GM12872 (cell line): ENCODE measurements at regions not wholly inside any gene's neighbourhood (a gene's known extent, or its start where the extent isn't known, plus 50 kb on each side); places are given as distances from the start of the nearest gene placed in this dataset.

Experiments
- TF ChIP-seq, protein P1 (sequence below): IDR thresholded peaks from 3 replicates; pipeline ENCODE4 v1.5.1; 2011; ENCODE audit warnings: low read depth, mild to moderate bottlenecking, low read length, moderate library complexity; ENCODE audit not compliant: insufficient read depth

DNA sequence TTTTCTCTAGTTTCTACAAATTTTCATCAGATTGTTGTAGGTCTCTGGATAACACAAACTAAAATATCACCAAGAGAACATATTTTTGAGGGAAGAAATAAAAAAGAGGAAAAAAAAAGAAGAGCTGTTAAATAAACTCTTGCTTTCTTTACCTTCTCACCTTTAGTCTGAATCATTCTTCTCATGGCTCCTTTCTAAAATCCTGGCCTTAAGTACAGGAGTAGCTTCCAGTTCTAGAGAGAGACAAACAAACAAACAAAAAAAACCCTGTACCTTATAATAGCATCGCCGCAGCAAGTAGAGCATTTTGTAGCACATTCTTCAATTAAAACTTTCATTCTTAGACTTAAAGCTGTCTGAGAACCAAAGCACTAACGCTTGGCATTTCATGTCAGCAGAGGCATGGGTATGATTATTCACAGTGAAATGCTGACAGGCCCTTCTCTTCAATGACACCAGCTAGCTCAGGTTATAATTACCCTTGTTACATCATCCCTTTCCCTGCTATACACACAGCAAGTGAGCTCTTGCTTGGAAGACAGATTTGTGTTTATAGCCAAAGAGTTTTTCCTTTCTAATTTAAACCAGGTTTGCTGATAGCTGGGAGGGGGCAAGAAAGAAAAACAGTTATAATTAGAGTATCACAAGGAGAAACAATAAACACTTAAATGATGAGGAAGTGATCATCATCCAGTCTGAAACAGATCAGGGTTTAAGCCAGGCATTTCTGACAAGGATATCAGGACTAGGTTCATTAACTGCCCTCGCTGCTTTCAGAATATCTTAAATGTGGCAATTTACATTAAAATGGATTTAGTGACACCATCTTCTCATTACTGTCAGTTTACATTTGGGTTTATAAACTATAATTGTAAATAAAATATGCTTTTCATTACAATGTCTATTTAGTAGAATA is 510.9 kb upstream of the ZNF608 start:
- TF ChIP-seq, protein P1, sequence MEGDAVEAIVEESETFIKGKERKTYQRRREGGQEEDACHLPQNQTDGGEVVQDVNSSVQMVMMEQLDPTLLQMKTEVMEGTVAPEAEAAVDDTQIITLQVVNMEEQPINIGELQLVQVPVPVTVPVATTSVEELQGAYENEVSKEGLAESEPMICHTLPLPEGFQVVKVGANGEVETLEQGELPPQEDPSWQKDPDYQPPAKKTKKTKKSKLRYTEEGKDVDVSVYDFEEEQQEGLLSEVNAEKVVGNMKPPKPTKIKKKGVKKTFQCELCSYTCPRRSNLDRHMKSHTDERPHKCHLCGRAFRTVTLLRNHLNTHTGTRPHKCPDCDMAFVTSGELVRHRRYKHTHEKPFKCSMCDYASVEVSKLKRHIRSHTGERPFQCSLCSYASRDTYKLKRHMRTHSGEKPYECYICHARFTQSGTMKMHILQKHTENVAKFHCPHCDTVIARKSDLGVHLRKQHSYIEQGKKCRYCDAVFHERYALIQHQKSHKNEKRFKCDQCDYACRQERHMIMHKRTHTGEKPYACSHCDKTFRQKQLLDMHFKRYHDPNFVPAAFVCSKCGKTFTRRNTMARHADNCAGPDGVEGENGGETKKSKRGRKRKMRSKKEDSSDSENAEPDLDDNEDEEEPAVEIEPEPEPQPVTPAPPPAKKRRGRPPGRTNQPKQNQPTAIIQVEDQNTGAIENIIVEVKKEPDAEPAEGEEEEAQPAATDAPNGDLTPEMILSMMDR, result no peak

DNA sequence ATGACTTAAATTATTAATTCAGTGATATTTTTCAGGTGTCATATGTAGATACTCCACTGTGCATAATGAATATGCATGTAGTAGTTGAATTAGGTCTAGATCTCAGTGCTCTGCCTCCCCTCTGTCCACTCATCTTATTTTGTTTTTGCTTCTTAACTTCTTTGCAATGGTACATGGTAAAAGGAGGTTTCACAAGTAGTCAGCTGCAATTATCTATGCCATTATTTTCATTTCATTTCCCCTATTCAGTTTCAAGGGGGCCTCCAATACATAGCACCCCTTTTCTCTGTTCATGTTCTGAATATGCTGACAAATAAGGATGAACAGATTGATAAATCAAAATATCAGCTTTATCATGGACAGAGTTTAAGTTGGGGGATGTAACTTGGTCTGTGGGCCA is 511.6 kb upstream of the ZNF608 start:
- TF ChIP-seq, protein P1, result no peak

DNA sequence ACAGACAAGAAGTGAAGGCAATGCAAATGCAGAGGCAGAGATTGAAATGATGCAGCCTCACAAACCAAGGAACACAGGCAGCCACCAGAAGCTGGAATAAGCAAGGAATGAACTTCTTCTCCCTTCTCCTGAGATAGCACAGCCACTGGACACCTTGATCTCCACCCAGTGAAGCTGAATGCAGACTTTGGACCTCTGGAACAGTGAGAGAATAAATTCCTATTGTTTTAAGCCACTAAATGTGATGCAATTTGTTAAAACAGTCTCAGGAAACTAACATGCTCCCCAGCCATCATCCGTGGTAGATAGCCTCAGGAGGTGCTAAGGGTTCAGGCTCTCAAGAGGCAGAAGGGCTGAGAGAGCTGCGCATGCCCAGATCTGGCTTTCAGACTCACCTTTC is 512.2 kb upstream of the ZNF608 start:
- TF ChIP-seq, protein P1, result no peak

DNA sequence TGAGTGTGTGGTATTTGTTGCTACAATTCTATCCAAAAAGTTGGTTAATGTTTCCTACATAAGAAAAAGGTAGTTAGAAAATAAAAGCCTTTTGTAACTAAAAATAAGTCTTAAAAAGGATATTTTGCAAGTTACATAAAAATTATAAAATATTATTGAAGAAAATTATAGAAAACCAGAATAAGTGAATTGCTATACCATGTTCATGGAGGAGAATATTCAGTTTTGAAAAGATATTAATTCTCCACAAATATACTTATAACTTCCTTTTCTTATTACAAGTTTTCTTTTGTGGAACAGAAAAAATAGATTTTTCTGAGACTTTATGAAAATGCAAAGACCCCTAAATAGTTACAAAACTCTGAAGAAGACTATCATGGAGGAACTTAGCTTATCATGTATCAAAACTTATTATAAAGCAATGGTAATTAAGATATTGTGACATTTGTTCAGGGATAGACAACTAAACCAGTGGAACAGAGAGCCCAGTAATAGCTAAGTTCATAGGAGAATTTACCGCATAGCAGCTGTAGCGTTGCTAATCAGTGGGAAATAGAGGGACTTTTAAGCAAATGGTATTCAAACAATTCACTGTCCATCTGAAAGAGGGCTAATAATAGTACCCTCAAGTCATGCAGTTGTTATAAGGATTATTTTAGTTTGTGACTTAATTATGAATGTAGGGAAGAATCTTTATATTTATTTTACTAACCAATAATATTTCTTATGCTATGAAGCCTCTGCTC is 515.2 kb upstream of the ZNF608 start:
- TF ChIP-seq, protein P1, result no peak

DNA sequence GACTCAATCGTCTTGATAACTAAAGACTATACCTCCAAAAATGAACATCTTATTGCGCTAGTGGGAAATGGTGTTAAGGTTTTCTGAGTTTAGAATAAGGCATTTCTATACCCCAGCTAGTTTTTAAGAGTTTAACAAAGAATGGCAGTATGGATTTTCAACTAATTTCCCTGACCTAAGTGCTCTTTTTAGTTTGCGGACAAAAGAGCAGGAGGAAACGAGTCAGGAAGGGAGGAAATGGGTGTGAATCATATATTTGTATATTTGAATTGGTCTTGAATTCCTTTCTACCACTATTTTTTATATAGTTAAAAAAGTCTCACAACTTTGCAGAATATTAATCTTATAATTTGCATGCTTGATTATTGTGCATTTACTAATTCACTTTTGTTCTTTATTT is 516.3 kb upstream of the ZNF608 start:
- TF ChIP-seq, protein P1, result no peak

DNA sequence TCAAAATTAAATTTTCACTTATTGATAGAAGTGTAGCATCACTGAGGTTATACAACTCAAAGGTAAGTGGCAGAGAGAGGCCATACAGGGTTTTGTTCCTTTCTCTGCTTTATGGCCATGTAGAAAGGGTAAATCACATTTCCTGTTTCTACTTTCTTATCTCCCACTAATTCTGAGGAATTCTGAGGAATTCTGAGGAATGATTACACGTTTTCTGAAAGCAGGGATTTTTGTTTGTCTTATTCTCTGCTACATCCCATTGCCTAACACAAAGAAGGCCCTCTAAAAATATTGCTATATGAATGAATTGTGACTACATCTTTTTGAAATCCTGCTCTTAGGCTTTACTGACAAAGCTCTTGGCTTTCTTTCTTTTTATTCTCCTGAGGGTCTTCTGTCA is 516.9 kb upstream of the ZNF608 start:
- TF ChIP-seq, protein P1, result no peak

DNA sequence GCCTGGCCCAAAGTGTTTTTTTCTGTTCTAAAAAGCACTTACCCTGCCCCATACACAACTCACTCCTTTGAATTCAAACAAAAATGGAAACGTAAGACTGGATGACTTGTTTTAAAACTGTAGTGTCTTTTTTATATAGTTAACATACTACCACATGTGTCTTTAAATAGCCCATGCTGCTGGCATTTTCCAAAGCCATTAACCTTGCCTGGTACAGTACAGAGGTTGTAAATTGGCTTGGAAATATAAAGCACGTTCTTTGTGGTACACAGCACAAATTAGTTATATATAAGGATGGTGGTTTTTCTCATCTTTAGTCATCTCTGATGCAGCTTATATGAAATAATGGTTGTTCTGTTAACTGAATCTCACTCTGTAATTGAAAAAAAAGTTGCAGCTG is 519.7 kb upstream of the ZNF608 start:
- TF ChIP-seq, protein P1, result no peak
